K562 (cell line): ENCODE measurements at regions not wholly inside any gene's neighbourhood (a gene's known extent, or its start where the extent isn't known, plus 50 kb on each side); places are given as distances from the start of the nearest gene placed in this dataset.

Experiments
- ATAC-seq: fragments of 200-7000 bp; cut with Tn5 transposase; 3 replicates; pipeline ENCODE4 v1.9.1; 2020; ENCODE audit warnings: moderate library complexity
- BruUV-seq: library from RNA; stranded (reverse); fragments of 400-500 nt; replicated peaks from 2 replicates; lab custom pipeline; 2021; lab: Mats Ljungman, UMichigan
- CTCF ChIA-PET: fragments of 300-600 bp; formaldehyde crosslinking; extraction: SDS; loops from one replicate; lab custom pipeline; 2021; ENCODE audit warnings: low intra/inter-chr PET ratio; lab: Yijun Ruan, JAX
- POLR2A ChIA-PET: fragments of 300-600, 350-650 bp; sonication (Branson Sonifier 250); formaldehyde crosslinking; extraction: SDS; loops from one replicate; lab custom pipeline; 2021; ENCODE audit warnings: antibody characterized with exemption, inconsistent platforms; lab: Yijun Ruan, JAX
- DNase-seq, 4 experiments: peaks; one replicate each; pipeline versions ENCODE4 v3.0.0 to v3.0.0-alpha.2; 2011 to 2018; ENCODE audit warnings: low spot score in 3 of 4, mixed read lengths in 3 of 4; ENCODE audit errors: extremely low read depth in 1 of 4
- FAIRE-seq: peaks from 2 replicates; lab custom pipeline; 2011; peaks lifted over from hg19 to GRCh38; lab: Jason Lieb, UNC
- H2AFZ ChIP-seq: 2 replicates; pipeline ENCODE4 v1.6.0; 2011; ENCODE audit warnings: low read depth, low read length, control low read depth, inconsistent platforms
- H3K27ac ChIP-seq: fragments of 200-600 bp; 3 replicates; pipeline ENCODE4 v1.8.0; 2011; ENCODE audit warnings: low read depth, mild to moderate bottlenecking, control low read depth, inconsistent platforms, low read length, moderate library complexity, mixed read lengths; ENCODE audit errors: extremely low read depth
- H3K27me3 ChIP-seq, 2 experiments: fragments of 300-600 bp in 1 of 2; 2 replicates in 1 of 2; 3 replicates in 1 of 2; pipeline versions ENCODE4 v1.6.0 to v1.8.0; 2011; ENCODE audit warnings: inconsistent platforms in 2 of 2, low read length in 2 of 2, mild to moderate bottlenecking in 1 of 2, mixed read lengths in 1 of 2, moderate library complexity in 1 of 2; ENCODE audit not compliant: control insufficient read depth in 2 of 2, insufficient read depth in 2 of 2
- H3K36me3 ChIP-seq: fragments of 300-600 bp; 3 replicates; pipeline ENCODE4 v1.8.0; 2011; ENCODE audit warnings: mild to moderate bottlenecking, low read length, inconsistent platforms; ENCODE audit not compliant: control insufficient read depth, insufficient read depth
- H3K4me1 ChIP-seq, 2 experiments: fragments of 200-600 bp in 1 of 2; replicated peaks in 1 of 2; 2 replicates in 1 of 2; 3 replicates in 1 of 2; pipeline versions ENCODE4 v1.5.1 to v1.8.0; 2011; ENCODE audit warnings: inconsistent platforms in 2 of 2, low read length in 2 of 2, mild to moderate bottlenecking in 1 of 2, mixed read lengths in 1 of 2, moderate library complexity in 1 of 2; ENCODE audit not compliant: control insufficient read depth in 2 of 2, insufficient read depth in 2 of 2
- H3K4me2 ChIP-seq: 2 replicates; pipeline ENCODE4 v1.6.1; 2011; ENCODE audit warnings: low read length, control low read depth, inconsistent platforms, mixed read lengths; ENCODE audit not compliant: insufficient read depth
- H3K4me3 ChIP-seq: fragments of 200-600 bp; sonication (generic), shearing (Covaris generic); 2 replicates; pipeline ENCODE4 v1.5.1; 2016; ENCODE audit warnings: control low read depth, inconsistent platforms
- H3K79me2 ChIP-seq: fragments of 200-600 bp; 3 replicates; pipeline ENCODE4 v1.8.0; 2011; ENCODE audit warnings: low read length, inconsistent platforms; ENCODE audit not compliant: control insufficient read depth, insufficient read depth
- H3K9ac ChIP-seq, 2 experiments: 2 replicates each; pipeline versions ENCODE4 v1.6.0 to v1.6.1; 2011; ENCODE audit warnings: low read depth in 2 of 2, low read length in 2 of 2, control low read depth in 1 of 2, inconsistent platforms in 1 of 2, mild to moderate bottlenecking in 1 of 2, mixed read lengths in 1 of 2; ENCODE audit not compliant: insufficient read depth in 1 of 2
- H3K9me1 ChIP-seq: one replicate; pipeline ENCODE4 v1.6.0; 2011; ENCODE audit warnings: inconsistent platforms, mild to moderate bottlenecking, low read length, moderate library complexity; ENCODE audit not compliant: control insufficient read depth, insufficient read depth
- H3K9me3 ChIP-seq: replicated peaks from 2 replicates; pipeline ENCODE4 v1.5.1; 2011; ENCODE audit warnings: low read depth, low read length, inconsistent platforms; ENCODE audit not compliant: control insufficient read depth, insufficient read depth
- H4K20me1 ChIP-seq: replicated peaks from 2 replicates; pipeline ENCODE4 v1.6.1; 2011; ENCODE audit warnings: low read length, inconsistent platforms, mixed read lengths; ENCODE audit not compliant: control insufficient read depth, insufficient read depth
- BDP1 ChIP-seq: IDR thresholded peaks from 3 replicates; pipeline ENCODE4 v1.6.1; 2011; ENCODE audit not compliant: insufficient read length, insufficient read depth
- E2F1 ChIP-seq: sonication (generic); formaldehyde crosslinking; IDR thresholded peaks from 2 replicates; pipeline ENCODE4 v1.8.1; 2023; ENCODE audit warnings: mild to moderate bottlenecking, missing genetic modification reagents, moderate library complexity
- EZH2 ChIP-seq: IDR thresholded peaks from 2 replicates; pipeline ENCODE4 v1.6.1; 2012; ENCODE audit warnings: low read depth, mild to moderate bottlenecking, inconsistent platforms, low read length, borderline replicate concordance
- NFRKB ChIP-seq: fragments of 450-650 bp; IDR thresholded peaks from 2 replicates; pipeline ENCODE4 v1.6.1; 2016; ENCODE audit warnings: low read depth
- RBFOX2 ChIP-seq: fragments of 200-400 bp; formaldehyde crosslinking; IDR thresholded peaks from 2 replicates; pipeline ENCODE4 v1.6.1; 2017; ENCODE audit warnings: low read depth, mild to moderate bottlenecking, low read length, moderate library complexity
- ZBTB11 ChIP-seq, 3 experiments: fragments of 200-800 bp in 1 of 3; fragments of 250-450 bp in 1 of 3; fragments of 450-650 bp in 1 of 3; sonication (Bioruptor Pico) in 1 of 3; sonication (Bioruptor generic) in 1 of 3; formaldehyde crosslinking in 1 of 3; IDR thresholded peaks; 2 replicates each; pipeline versions ENCODE4 v1.6.1 to v1.8.0; 2016 to 2022; ENCODE audit warnings: mild to moderate bottlenecking in 2 of 3, missing genetic modification characterization in 2 of 3, missing compliant biosample characterization in 1 of 3, moderate library complexity in 1 of 3
- ZNF232 ChIP-seq: sonication (generic); formaldehyde crosslinking; IDR thresholded peaks from 2 replicates; pipeline ENCODE4 v1.8.0; 2022; ENCODE audit warnings: mild to moderate bottlenecking, missing genetic modification reagents
- WGBS: fragments of 100-300 bp; shearing (Covaris generic); methylation state at CpG from one replicate; pipeline ENCODE4 v1.1.6; 2016; ENCODE audit warnings: low coverage, mixed read lengths; ENCODE audit not compliant: insufficient coverage; ENCODE audit errors: missing lambda C conversion rate; 5-methylcytosine and 5-hydroxymethylcytosine counted together
- in situ Hi-C: fragments of 300-500 bp; cut with MboI; formaldehyde crosslinking; loops from 4 replicates; pipeline ENCODE4 v1.15.0; 2018; ENCODE audit warnings: inconsistent platforms, mixed read lengths
- intact Hi-C: fragments of 100-400 bp; cut with micrococcal nuclease; formaldehyde crosslinking; loops from 2 replicates; pipeline ENCODE4 v1.14.2; 2022

GRCh38 chr6:170045981-170046667 is 244.8 kb downstream of the DLL1 start:
- peaks cover 13 to 87% of the 10 kb centered on the region in 2 experiments for H3K27me3 ChIP-seq
- no peak for TF ChIP-seq BDP1
- TF ChIP-seq RBFOX2: no peak
- TF ChIP-seq EZH2: no peak
- no peak for TF ChIP-seq E2F1 (CRISPR knock-in tag)
- TF ChIP-seq NFRKB: no peak
- no peak for TF ChIP-seq ZBTB11 (CRISPR knock-in tag; IDR thresholded peaks at IDR 0.05)
- no peak for TF ChIP-seq ZNF232 (CRISPR knock-in tag)
- TF ChIP-seq, all 486 proteins: peak for 0
- FAIRE-seq (no peak), DNase-seq (no peak), ATAC-seq (no peak)
- no peaks in the 10 kb centered on the region for H3K36me3 ChIP-seq
- ChIA-PET POLR2A (no interaction called here), CTCF (no interaction called here)
- H3K4me1 ChIP-seq: no peaks in the 10 kb centered on the region
- in situ Hi-C loops (no loop called here), intact Hi-C loops (no loop called here)
- no peak overlapping the region for H3K27ac ChIP-seq
- H3K9me1 ChIP-seq: no peaks in the 10 kb centered on the region
- no peak overlapping the region for H2AFZ ChIP-seq
- H3K79me2 ChIP-seq: no peaks in the 10 kb centered on the region
- no peak overlapping the region for H3K4me3 ChIP-seq
- WGBS: 2% methylated on average over 33 of the region's 33 CpGs
- H4K20me1 ChIP-seq: no peaks in the 10 kb centered on the region
- H3K4me2 ChIP-seq: no peak overlapping the region
- H3K9ac ChIP-seq: no peak overlapping the region
- H3K9me3 ChIP-seq: no peaks in the 10 kb centered on the region
- no TSS peak for BruUV-seq
